C4-2B (cell line): ENCODE measurements at regions not wholly inside any gene's neighbourhood (a gene's known extent, or its start where the extent isn't known, plus 50 kb on each side); places are given as distances from the start of the nearest gene placed in this dataset.

Experiments
- CTCF ChIP-seq: fragments of 450-650 bp; conservative IDR thresholded peaks from 2 replicates; pipeline ENCODE4 v1.5.1; 2017; ENCODE audit warnings: mild to moderate bottlenecking
- ZFX ChIP-seq: fragments of 450-650 bp; IDR thresholded peaks from 2 replicates; pipeline ENCODE4 v1.6.1; 2017

DNA sequence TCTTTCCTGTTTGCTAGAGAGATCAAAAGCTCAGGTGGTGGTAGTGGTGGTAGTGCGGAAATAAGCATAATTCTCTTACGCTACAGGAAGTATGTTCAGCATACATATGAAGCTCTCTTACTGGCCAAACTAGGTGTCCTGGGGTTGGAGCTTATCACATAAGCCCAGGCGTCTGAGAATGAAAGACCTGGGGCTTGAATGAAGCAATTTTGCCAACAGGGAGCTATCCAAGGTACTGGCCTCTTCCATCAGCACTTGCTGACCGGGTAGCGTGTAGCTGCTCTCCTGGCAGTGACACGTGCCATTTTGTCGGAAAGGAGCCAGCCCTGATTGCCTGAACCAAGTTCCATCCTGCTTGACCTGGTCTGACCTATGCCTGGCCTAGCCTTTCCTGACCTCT is 65.9 kb upstream of the HPF1 start:
- no peak for TF ChIP-seq CTCF
- no peak for TF ChIP-seq ZFX
